Endodermal cell (in vitro differentiated cells): ENCODE measurements at regions not wholly inside any gene's neighbourhood (a gene's known extent, or its start where the extent isn't known, plus 50 kb on each side); places are given as distances from the start of the nearest gene placed in this dataset.

ENCODE experiments used
- DNase-seq: peaks from one replicate; pipeline ENCODE4 v3.0.0-alpha.2; 2017
- H3K27ac ChIP-seq: 2 replicates; pipeline ENCODE4 v1.5.1; 2013; ENCODE audit warnings: mild to moderate bottlenecking, low read depth, low read length, moderate library complexity
- H3K27me3 ChIP-seq: 2 replicates; pipeline ENCODE4 v1.6.1; 2013; ENCODE audit warnings: mild to moderate bottlenecking, low read length, moderate library complexity; ENCODE audit not compliant: insufficient read depth, control insufficient read depth, poor library complexity, severe bottlenecking
- H3K36me3 ChIP-seq: 2 replicates; pipeline ENCODE4 v1.7.0; 2013; ENCODE audit warnings: mild to moderate bottlenecking, low read length, moderate library complexity; ENCODE audit not compliant: control insufficient read depth, insufficient read depth
- H3K4me1 ChIP-seq: one replicate; pipeline ENCODE4 v1.7.0; 2013; ENCODE audit warnings: low read length; ENCODE audit not compliant: control insufficient read depth, insufficient read depth
- H3K4me3 ChIP-seq: 2 replicates; pipeline ENCODE4 v1.5.1; 2013; ENCODE audit warnings: mild to moderate bottlenecking, low read length, moderate library complexity
- H3K9ac ChIP-seq: 2 replicates; pipeline ENCODE4 v1.6.1; 2013; ENCODE audit warnings: mild to moderate bottlenecking, low read length, moderate library complexity; ENCODE audit not compliant: poor library complexity, severe bottlenecking; ENCODE audit errors: extremely low read depth
- H3K9me3 ChIP-seq: 2 replicates; pipeline ENCODE4 v1.6.1; 2013; ENCODE audit warnings: mild to moderate bottlenecking, low read length, moderate library complexity; ENCODE audit not compliant: control insufficient read depth
- H3K27ac Mint-ChIP-seq: 2 replicates; pipeline ENCODE4 v1.8.0; 2020; ENCODE audit warnings: mixed read lengths
- H3K27me3 Mint-ChIP-seq: 2 replicates; pipeline ENCODE4 v1.8.0; 2021; ENCODE audit warnings: mild to moderate bottlenecking, mixed read lengths; ENCODE audit not compliant: insufficient read depth
- H3K36me3 Mint-ChIP-seq: 2 replicates; pipeline ENCODE4 v1.8.0; 2020; ENCODE audit warnings: low read depth, mixed read lengths
- H3K4me1 Mint-ChIP-seq: 2 replicates; pipeline ENCODE4 v1.8.0; 2020; ENCODE audit warnings: mixed read lengths
- H3K4me3 Mint-ChIP-seq: 2 replicates; pipeline ENCODE4 v1.8.0; 2020; ENCODE audit warnings: mild to moderate bottlenecking, moderate library complexity, mixed read lengths
- H3K9me3 Mint-ChIP-seq: 2 replicates; pipeline ENCODE4 v1.8.0; 2020; ENCODE audit warnings: mild to moderate bottlenecking, mixed read lengths
- CTCF ChIP-seq: fragments of 200-600 bp; sonication (generic); conservative IDR thresholded peaks from 2 replicates; pipeline ENCODE4 v1.5.0; 2021; ENCODE audit warnings: antibody characterized with exemption, mild to moderate bottlenecking
- WGBS, 2 experiments: methylation state at CpG; one replicate each; pipeline versions ENCODE4 v1.1.5 to v1.1.7; 2013; ENCODE audit warnings: missing lambda C conversion rate in 2 of 2, mixed read lengths in 1 of 2; ENCODE audit not compliant: insufficient coverage in 1 of 2, insufficient read length in 1 of 2; 5-methylcytosine and 5-hydroxymethylcytosine counted together

GRCh38 chr3:80451393-80451792 lies 683.6 kb upstream of the ROBO1 start:
- DNase-seq: no peak
- H3K4me3 Mint-ChIP-seq: no peak overlapping the region
- no peak for TF ChIP-seq CTCF
- no peaks in the 10 kb centered on the region for H3K9me3 Mint-ChIP-seq
- H3K36me3 Mint-ChIP-seq: no peaks in the 10 kb centered on the region
- Histone ChIP-seq H3K27me3 (no peaks in the 10 kb centered on the region), H3K9ac (no peak overlapping the region), H3K4me3 (no peak overlapping the region), H3K36me3 (no peaks in the 10 kb centered on the region), H3K4me1 (no peaks in the 10 kb centered on the region), H3K27ac (no peak overlapping the region), H3K9me3 (no peaks in the 10 kb centered on the region)
- H3K27me3 Mint-ChIP-seq: no peaks in the 10 kb centered on the region
- H3K4me1 Mint-ChIP-seq: no peaks in the 10 kb centered on the region
- no peak overlapping the region for H3K27ac Mint-ChIP-seq

GRCh38 chr3:80445641-80446040 lies 677.8 kb upstream of the ROBO1 start:
- 84 to 85% methylated on average over 4 to 5 of the region's 5 CpGs for WGBS, 2 experiments

GRCh38 chr3:80445053-80445452 lies 677.3 kb upstream of the ROBO1 start:
- Histone ChIP-seq H3K36me3 (no peaks in the 10 kb centered on the region), H3K27ac (no peak overlapping the region), H3K9ac (no peak overlapping the region), H3K9me3 (no peaks in the 10 kb centered on the region), H3K4me3 (no peak overlapping the region), H3K27me3 (no peaks in the 10 kb centered on the region), H3K4me1 (no peaks in the 10 kb centered on the region)
- TF ChIP-seq CTCF: no peak
- H3K4me1 Mint-ChIP-seq: no peaks in the 10 kb centered on the region
- H3K9me3 Mint-ChIP-seq: no peaks in the 10 kb centered on the region
- no peaks in the 10 kb centered on the region for H3K27me3 Mint-ChIP-seq
- no peak for DNase-seq
- no peaks in the 10 kb centered on the region for H3K36me3 Mint-ChIP-seq
- 83% methylated on average over 1 of the region's 1 CpG; no CpG with 5 or more reads in 1 of the 2 experiments for WGBS, 2 experiments
- H3K27ac Mint-ChIP-seq: no peak overlapping the region
- no peak overlapping the region for H3K4me3 Mint-ChIP-seq

More at GRCh38 chr3:80445641-80446040, 677.8 kb upstream of the ROBO1 start:
- Histone ChIP-seq H3K4me3 (no peak overlapping the region), H3K27ac (no peak overlapping the region), H3K9ac (no peak overlapping the region), H3K27me3 (no peaks in the 10 kb centered on the region), H3K4me1 (no peaks in the 10 kb centered on the region), H3K36me3 (no peaks in the 10 kb centered on the region), H3K9me3 (no peaks in the 10 kb centered on the region)
- no peaks in the 10 kb centered on the region for H3K36me3 Mint-ChIP-seq
- no peak for DNase-seq
- H3K4me3 Mint-ChIP-seq: no peak overlapping the region
- no peak for TF ChIP-seq CTCF
- H3K4me1 Mint-ChIP-seq: no peaks in the 10 kb centered on the region
- H3K27me3 Mint-ChIP-seq: no peaks in the 10 kb centered on the region
- no peak overlapping the region for H3K27ac Mint-ChIP-seq
- no peaks in the 10 kb centered on the region for H3K9me3 Mint-ChIP-seq
